Sigmoid colon (tissue), 4 donors: ENCODE measurements at regions not wholly inside any gene's neighbourhood (a gene's known extent, or its start where the extent isn't known, plus 50 kb on each side); places are given as distances from the start of the nearest gene placed in this dataset.

ENCODE experiments used
- CTCF ChIP-seq, 4 experiments: fragments of 450-650 bp in 3 of 4; fragments of 200-600 bp in 1 of 4; IDR thresholded peaks; one replicate each; pipeline ENCODE4 v1.5.1; 2016 to 2019; ENCODE audit warnings: antibody characterized with exemption in 4 of 4, mild to moderate bottlenecking in 3 of 4, moderate library complexity in 2 of 4
- EP300 ChIP-seq, 4 donors: sonication (generic); formaldehyde crosslinking; IDR thresholded peaks; one replicate each; pipeline ENCODE4 v1.6.1; 2017; ENCODE audit warnings: antibody characterized with exemption in 4 of 4
- POLR2A ChIP-seq, 2 donors: fragments of 450-650 bp; IDR thresholded peaks; one replicate each; pipeline ENCODE4 v1.6.1; 2016; ENCODE audit warnings: antibody characterized with exemption in 2 of 2, mild to moderate bottlenecking in 2 of 2, moderate library complexity in 2 of 2
- POLR2AphosphoS5 ChIP-seq, 4 donors: sonication (generic); formaldehyde crosslinking; IDR thresholded peaks; one replicate each; pipeline ENCODE4 v1.6.1; 2017; ENCODE audit warnings: antibody characterized with exemption in 4 of 4

- no peak for TF ChIP-seq CTCF (IDR thresholded peaks at IDR 0.05)
- no peak for TF ChIP-seq POLR2A (IDR thresholded peaks at IDR 0.05)
- TF ChIP-seq EP300 (IDR thresholded peaks at IDR 0.05): no peak
- TF ChIP-seq POLR2AphosphoS5 (IDR thresholded peaks at IDR 0.05): no peak
These were observed 85.8 kb upstream of the USP24 start for GRCh38 chr1:55300975-55301374.
